GM18502 (cell line): ENCODE measurements at regions not wholly inside any gene's neighbourhood (a gene's known extent, or its start where the extent isn't known, plus 50 kb on each side); places are given as distances from the start of the nearest gene placed in this dataset.
"Not testable (repeated sequence)": the region's sequence is repeated elsewhere in the genome, so short reads cannot be mapped to it uniquely, and the experiment has no call there.

Experiments
- ATAC-seq: cut with Tn5 transposase; IDR thresholded peaks from one replicate; pipeline ENCODE4 v1.9.1; 2021; ENCODE audit warnings: mild to moderate bottlenecking; ENCODE audit not compliant: unreplicated experiment, poor library complexity

DNA sequence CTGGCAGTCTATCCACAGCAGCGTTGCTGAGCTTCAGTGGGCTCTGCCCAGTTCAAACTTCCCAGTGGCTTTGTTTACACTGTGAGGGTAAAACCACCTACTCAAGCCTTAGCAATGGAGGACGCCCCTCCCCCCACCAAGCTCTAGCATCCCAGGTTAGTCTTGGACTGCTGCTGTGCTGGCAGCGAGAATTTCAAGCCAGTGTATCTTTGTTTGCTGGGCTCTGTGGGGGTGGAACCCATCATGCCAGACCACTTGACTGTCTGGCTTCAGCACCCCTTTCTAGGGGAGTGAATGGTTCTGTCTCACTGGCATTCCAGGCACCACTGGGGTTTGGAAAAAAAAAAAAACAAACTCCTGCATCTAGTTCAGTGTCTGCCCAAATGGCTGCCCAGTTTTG is 249.7 kb upstream of the SYNCRIP start:
- ATAC-seq = no peak

- ATAC-seq = no peak
Observed at GRCh38 chr6:85887461-85887860, 244.8 kb upstream of the SYNCRIP start.

DNA sequence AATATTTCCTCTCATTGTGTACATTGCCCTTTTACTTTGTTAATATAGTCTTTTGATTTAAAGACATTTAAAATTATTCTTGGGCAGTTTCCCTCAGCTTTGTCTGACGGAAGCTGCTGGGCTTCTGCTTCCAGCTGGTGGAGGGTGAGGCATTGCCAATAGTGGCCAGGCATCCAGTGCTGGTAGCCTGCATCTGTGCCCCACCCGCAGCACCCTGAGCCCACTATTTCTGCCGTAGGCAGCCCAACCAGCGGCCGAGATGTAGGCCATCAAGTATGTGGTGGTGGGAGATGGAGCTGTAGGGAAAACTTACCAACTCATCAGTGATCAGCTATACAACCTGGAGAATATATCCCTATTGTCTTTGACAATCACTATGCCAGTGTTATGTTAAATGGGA is 226.0 kb upstream of the SYNCRIP start:
- ATAC-seq = no peak

GRCh38 chr6:85867595-85867994 is 224.9 kb upstream of the SYNCRIP start:
- no peak for ATAC-seq

GRCh38 chr6:85866758-85867401 is 224.2 kb upstream of the SYNCRIP start:
- ATAC-seq = no peak

DNA sequence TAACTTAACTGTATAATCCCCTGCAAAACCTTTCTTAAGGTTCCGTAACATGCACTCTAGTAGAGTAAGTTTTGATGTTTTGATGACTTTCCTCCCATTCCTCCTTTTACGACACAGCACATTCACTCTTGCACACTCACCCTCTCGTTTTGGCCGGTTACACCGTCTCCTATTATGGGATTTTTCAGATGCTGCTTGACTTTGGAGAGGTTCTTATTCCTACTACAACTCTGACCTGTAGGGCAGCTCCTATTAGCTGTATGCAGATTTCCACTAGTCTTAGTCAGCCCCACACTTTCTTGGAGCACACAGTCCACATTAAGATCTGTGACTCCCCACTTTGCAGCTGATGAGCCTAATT is 223.7 kb upstream of the SYNCRIP start:
- no peak for ATAC-seq

GRCh38 chr6:85865420-85866369 is 223.0 kb upstream of the SYNCRIP start:
- ATAC-seq = peak; percentile 74

GRCh38 chr6:85864453-85865401 is 222.0 kb upstream of the SYNCRIP start:
- no peak for ATAC-seq

GRCh38 chr6:85856235-85856634 is 213.5 kb upstream of the SYNCRIP start:
- no peak for ATAC-seq

DNA sequence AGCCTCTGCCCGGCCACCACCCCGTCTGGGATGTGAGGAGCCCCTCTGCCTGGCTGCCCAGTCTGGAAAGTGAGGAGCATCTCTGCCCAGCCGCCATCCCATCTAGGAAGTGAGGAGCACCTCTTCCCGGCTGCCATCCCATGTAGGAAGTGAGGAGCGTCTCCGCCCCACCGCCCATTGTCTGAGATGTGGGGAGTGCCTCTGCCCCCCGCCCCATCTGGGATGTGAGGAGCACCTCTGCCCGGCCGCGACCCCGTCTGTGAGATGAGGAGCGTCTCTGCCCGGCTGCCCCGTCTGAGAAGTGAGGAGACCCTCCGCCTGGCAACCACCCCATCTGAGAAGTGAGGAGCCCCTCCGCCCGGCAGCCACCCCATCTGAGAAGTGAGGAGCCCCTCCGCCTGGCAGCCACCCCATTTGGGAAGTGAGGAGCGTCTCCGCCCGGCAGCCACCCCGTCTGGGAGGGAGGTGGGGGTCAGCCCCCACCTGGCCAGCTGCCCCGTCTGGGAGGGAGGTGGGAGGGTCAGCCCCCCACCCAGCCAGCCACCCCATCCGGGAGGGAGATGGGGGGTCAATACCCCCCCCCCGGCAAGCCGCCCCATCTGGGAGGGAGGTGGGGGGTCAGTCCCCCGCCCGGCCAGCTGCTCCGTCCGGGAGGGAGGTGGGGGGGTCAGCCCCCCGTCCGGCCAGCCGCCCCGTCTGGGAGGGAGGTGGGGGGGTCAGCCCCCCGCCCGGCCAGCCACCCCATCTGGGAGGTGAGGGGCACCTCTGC is 195.8 kb upstream of the SYNCRIP start:
- ATAC-seq = not testable (repeated sequence)

- ATAC-seq = no peak
Observed at GRCh38 chr6:85828973-85829372, 186.3 kb upstream of the SYNCRIP start.

DNA sequence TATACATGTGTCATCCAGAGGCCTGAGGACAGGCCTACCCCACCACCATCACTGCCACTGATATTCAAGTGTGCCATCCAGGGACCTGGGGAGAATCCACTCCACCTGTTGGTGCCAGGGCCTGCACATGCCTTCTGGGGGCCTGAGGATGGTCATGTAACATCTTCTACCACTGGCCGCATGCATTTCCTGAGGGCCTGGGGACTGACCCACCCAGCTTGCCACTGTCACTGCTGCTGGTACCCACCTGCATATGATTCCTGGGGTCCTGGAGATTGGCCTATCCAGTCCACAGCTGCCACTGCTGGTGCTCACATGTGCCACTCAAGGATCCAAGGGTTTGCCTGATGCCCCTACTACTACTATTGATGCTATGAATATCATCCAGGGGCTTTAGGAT is 184.3 kb upstream of the SYNCRIP start:
- no peak for ATAC-seq

GRCh38 chr6:85824329-85824728 is 181.6 kb upstream of the SYNCRIP start:
- no peak for ATAC-seq

GRCh38 chr6:85810558-85810957 is 167.9 kb upstream of the SYNCRIP start:
- ATAC-seq = peak; percentile 79

DNA sequence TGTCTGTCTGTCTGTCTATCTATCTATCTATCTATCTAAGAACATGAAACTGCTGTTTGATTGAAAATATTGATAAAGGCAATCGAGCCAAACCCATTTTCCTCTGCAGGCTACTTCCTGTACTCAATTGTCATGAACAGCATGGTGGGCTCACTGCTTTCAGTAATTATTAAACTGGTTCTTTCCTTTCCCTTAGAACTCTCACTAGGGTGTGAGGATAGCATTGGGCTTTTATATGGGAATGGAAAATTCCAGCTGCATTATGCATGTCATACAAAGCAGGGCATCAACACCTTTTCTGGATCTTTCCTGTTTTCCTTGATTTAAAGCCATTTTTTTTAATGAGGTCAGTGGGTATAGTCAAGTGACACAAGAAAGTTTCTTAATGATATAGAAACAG is 161.0 kb upstream of the SYNCRIP start:
- ATAC-seq = no peak

DNA sequence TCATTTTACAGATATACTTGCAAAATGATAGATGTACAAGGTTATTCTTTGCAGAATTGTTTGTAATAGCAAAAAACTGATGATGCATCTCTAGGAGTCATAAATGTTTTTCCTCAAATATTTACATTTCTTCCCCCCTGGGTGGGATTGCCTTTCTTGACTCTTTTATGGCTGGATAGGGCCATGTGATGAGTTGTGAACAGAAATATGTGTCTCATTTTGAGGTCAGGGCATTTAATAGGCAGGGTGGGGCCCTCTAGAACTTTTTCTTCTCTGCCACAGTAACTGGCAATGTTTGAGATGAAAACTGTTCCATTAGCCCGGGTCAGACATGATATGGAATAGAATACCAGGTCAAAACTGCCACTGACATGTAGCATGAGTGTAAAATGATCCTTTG is 159.5 kb upstream of the SYNCRIP start:
- ATAC-seq = no peak

- no peak for ATAC-seq
Observed at GRCh38 chr6:85798931-85799652, 156.4 kb upstream of the SYNCRIP start.

DNA sequence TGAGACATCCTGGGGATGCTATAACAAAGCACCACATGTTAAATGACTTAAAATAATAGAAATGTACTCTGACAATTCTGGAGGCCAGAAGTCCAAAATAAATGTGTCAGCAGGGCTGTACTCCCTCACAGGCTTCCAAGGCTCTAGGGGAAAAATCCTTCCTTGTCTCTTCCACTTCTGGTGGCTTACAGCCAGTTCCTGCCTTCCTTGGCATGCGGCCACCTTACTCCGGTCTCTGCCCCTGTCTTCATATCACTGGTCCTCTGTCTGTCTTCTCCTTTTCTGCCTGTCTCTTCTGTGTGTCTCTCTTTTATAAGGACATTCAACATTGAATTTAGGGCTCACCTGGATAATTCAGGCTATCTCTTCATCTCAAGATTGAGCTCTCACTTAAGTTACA is 155.3 kb upstream of the SYNCRIP start:
- ATAC-seq = no peak

DNA sequence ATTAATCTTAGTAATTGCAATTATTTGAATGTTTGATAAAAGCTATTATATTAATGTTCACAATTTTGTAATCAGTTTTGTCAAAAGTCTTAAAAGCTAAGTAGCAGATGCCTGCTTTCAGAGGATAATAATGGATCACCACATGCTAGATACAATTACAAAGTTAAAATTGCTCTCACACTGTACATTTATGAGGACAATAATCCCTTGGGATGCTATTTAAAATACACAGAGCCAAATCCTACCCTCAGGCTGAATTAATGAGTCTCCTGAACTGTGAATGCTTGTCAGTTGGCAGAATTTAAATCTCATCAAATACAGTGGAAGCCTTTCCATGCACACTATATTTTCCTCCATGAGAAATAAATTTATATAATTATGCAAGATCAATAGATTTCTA is 153.3 kb upstream of the SYNCRIP start:
- no peak for ATAC-seq
